Hematopoietic multipotent progenitor cell treated with erythropoietin and hydrocortisone succinate and interleukin-3 and kit ligand, for 17 days (in vitro differentiated cells): ENCODE measurements at regions not wholly inside any gene's neighbourhood (a gene's known extent, or its start where the extent isn't known, plus 50 kb on each side); places are given as distances from the start of the nearest gene placed in this dataset.

ENCODE experiments used
- DNase-seq: peaks from one replicate; pipeline ENCODE4 v3.0.0-alpha.2; 2015; ENCODE audit warnings: low spot score

DNA sequence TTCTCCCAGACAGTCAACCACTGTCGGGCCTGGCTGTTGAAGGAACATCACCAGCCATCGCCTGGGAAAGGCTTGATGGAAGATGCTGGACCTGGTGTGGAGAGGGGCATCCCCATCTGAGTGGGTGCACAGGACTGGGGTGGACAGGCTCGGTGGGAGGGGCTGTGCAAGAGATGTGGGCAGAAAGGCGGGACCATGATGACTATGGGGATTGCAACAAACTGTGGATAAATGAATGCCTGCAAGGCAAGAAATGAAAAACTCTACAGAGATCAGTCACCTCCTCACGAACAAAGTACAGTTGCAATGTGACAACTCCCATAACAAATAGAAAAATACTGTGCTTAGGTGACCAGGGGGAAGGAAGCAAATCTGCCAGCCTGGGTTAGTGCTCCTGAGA lies 171.9 kb upstream of the GPR12 start:
- DNase-seq = no peak

DNA sequence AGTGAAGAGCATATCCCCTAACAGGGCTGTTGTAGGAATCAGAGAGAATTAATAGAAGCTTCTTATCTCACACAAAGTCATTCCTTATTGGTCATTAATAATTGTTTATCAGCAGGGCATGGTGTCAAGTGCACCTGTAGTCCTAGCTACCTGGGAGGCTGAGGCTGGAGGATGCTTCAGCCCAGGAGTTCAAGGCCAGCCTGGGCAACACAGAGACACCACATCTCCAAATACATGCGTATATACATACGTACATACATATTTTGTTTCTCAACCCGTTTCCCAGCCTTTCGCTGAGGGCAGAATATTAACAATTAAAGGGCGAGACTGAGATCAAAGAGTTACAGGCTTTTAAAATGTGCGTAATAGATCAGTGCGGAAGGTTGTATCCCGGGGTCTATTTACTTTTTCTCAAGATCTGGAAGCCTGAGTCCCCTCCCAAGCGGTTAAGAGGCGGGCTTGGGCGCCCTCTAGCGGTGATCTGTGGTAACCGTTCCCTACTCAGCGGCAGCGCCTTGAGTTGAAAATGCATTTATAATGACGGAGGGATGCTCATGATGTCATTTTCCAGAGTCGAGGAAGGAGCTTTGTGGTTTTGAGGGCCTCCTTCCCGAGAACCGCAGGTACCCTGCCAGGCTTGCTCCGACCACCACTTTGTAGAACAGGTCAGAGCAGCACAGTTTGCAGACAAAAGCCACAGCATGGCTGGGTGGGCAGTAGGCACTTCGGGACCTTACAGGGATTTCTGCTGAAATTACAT lies 169.6 kb upstream of the GPR12 start:
- DNase-seq = peak; percentile 76

DNA sequence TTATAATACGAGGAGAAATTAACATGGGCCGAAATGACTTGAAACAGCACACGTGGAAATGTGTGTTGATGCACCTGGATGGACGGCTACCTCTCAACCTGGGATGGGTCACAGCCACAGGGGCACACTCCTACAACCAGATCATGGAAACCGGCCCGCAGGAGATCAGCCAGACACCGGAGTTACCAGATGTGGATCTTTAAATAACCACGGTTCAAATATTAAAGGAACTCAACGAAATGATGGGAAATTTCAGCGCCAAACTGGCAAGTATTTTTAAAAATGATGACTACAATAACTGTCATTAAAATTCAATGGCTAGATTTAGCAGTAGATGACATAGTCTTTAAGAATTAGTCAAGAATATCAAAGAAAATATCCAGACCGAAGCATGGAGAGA lies 166.9 kb upstream of the GPR12 start:
- no peak for DNase-seq

DNA sequence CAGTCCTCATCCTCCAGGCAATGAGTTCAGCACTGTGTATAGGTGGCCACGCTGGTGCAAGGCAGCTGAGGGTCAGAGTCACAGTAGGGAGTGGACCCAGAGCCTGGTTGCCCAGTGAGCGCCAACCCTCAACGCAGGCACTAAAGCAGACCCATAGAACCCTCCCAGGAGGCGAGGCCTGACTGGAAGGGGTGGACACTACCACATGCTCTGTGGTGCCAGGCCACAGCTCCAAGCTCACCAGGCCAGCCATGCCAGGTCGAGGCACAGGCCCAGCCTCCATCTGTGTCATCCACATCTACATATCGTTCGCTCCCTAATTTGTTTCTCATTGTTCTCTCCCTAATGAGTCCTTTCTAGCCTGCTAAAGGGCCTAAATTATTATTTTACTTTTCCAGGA lies 165.8 kb upstream of the GPR12 start:
- no peak for DNase-seq

DNA sequence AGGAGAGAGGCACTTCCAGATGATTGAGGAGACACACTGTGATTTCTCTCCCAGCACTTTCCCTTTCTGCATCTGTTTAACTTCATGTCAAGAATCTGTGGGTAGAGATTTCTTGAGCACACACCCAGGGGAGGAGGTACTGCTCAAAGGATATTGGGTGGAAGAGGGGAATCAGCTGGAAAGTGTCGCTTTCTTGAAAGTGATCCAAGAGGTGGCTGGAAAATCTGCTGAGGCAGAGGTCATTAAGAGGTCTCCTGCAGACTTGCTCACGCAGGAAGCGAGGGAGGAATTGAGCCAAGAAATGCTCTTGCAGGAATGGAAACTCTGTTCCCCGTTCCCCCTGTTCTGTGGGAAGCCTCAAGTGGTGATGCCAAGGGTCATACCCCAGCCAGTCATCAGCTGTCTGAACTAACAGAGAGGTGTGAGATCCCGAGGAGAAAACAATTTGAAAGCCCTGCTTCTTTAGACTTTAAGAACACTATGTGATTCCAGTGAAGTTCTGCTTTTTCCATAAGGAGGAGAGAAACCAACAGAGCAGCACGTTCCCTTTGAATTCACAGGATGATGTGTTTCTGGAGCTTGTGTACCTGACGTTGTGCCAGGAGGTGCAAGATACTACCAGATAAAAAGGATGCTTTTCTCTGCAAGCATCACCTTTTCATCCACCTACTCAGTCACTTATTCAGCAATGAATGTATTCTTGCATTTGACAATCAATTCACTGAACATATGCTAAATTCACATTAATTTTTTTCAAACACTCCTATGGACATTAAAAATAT lies 163.4 kb upstream of the GPR12 start:
- DNase-seq = no peak

DNA sequence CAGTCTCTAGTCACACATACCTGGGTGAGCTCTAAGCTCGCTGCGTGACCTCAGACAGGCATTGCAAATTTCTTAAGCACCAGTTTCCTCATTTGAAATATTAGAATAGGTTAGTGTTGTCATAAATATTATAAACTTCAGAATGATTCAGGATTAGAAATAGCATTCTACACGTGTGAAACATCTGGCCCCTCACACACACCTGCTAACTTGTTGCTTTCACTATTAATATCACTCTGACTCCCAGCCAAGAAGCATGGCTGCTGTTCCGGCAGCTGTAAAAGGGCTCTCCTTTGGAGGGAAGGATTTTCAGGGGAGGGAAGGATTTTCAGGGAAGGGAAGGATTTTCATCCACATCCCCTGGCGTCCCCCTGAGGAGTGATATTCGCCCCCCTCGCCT lies 161.3 kb upstream of the GPR12 start:
- no peak for DNase-seq

DNA sequence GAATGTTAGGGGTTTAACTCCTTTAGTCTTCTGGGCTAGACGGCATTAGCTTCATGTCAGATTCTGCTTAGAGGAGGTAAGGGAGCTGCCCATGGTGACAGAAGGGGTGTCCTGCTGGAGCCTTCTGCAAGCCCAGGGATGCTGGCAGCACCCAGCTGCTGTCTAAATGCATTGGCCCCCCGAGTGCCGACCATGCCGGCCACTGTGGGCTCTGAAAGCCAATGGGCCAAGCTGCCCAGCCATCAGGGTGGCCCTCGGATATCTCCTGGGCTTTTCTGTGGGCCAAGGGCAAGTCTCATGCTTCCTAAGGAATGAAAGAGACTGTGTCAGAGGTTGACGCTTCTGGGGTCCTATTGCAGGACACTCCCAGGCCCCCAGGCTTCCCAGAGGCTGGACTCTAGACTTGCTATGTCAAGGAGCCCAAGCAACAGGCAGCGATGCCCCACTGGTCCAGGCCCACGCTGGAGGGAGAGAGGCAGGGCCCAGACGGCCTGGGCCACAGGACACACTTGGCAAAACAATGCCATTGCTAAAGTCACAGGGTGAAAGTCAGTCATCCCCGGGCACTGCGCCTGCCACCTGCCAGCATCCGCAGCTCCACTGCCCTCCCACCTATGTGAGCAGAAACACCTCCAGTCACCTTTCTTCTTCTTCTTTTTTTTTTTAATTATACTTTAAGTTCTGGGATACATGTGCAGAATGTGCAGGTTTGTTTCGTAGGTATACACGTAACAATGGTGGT lies 160.2 kb upstream of the GPR12 start:
- no peak for DNase-seq

- DNase-seq = no peak
Observed at GRCh38 chr13:26919732-26920131, 159.1 kb upstream of the GPR12 start.

DNA sequence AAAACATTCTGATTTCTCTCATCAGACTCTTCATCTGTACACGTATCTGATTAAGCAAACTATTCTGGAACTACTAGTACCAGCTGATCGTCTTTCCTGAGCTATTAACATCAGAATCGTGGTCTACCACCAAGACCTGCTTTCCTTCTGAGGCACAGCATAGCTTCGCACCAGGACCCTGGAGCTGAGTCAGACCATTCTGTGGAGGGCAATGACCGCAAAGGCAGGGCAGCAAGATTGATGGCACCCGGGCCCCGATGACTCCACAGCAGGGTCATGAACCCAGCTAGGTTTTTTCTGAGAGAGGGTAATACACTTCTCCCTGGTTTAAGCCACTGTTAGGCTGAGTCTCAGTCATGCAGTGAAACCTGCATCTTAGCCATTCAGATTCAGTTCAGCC lies 158.7 kb upstream of the GPR12 start:
- DNase-seq = no peak

GRCh38 chr13:26914624-26915023 lies 154.0 kb upstream of the GPR12 start:
- no peak for DNase-seq

DNA sequence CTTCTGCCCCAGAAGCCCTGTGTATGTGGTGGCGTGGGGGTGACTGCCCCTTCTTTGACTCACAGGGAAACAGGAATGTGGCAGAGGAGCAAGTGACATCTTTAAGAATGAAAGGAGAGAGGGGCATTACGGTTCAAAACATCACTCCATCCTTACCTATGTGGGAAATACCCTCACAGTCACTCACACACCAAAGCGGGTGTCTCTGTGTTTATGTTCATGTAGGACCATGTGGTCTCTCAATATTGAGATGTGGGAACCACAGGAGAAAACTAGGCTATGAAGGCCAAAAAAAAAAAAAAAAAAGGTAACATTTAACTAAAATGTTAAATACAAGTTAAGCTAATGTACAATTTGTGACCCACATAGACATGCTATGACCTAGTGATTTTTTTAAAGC lies 153.6 kb upstream of the GPR12 start:
- no peak for DNase-seq

DNA sequence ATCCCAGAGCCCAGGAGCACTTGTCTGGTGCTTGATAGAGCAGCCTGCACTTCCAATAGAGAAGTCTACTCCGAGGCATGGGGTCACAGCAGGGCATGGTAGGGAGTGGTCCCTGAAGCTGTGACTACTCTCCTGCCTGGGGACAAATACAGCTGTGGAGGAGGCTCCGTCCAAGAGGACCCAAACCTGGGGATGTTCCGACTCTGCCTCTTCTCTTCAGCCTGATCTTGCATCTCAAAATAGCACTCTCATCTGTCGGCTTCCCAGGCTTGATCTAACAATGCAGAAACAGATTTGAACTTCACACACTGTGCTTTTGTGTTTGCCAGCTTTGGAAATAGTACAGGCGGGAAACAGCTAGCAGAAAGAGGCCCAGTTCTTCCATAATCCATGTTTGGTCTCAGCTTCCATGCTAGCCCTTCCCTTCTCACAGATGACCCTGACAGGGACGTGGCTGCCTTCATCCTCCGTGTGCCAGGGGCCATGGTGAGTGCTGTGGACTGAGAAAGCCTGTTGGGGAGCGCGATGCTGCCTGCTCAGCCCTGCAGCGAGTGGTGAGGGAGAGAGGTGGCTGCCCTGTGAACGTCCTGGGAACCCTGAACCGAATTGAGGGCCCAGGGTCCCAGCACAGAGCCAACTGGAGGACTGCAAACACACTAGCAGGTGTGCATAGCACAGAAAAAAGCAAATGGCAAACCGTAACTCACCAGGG lies 150.3 kb upstream of the GPR12 start:
- DNase-seq = no peak

GRCh38 chr13:26909477-26909876 lies 148.9 kb upstream of the GPR12 start:
- DNase-seq = no peak

DNA sequence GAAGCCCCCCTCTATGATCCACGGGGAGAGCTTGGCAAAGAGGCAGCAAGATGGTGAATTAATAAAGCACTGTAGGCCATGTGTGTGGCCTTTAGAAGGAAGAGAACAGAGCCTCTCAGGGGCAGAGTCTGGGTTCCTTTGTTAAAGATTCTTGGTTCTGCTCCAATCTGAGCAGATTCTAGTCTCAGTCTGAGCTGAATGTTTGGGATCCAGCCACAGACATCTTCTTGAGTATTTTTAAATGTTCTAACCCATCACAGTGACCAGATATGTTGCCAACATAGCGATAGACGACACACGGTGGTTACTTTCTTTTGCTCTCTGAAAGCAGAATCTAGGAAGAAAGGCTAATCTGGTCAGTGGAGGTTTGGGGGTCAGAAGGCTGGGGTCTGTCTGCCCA lies 147.5 kb upstream of the GPR12 start:
- no peak for DNase-seq

DNA sequence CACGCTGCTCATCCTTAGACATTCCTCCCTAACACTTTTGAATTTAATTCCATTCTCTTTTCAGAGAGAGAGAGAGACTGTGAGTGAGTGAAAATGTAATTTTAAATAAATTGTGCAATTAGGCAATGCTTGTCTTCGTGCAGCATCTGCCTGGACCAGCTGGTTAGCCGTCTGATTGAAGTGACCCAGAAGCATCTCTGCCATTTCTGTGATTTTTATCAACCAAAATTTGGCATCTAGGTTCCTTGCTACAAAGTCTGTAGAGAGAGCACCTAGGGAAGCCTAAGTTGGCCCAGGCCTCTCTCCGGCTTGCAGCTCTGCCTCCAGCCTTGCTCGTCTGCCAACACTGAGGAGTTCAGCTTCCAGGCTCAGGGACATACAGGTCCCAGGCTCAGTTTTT lies 138.6 kb upstream of the GPR12 start:
- no peak for DNase-seq

- DNase-seq = no peak
Observed at GRCh38 chr13:26897706-26898550, 137.3 kb upstream of the GPR12 start.

DNA sequence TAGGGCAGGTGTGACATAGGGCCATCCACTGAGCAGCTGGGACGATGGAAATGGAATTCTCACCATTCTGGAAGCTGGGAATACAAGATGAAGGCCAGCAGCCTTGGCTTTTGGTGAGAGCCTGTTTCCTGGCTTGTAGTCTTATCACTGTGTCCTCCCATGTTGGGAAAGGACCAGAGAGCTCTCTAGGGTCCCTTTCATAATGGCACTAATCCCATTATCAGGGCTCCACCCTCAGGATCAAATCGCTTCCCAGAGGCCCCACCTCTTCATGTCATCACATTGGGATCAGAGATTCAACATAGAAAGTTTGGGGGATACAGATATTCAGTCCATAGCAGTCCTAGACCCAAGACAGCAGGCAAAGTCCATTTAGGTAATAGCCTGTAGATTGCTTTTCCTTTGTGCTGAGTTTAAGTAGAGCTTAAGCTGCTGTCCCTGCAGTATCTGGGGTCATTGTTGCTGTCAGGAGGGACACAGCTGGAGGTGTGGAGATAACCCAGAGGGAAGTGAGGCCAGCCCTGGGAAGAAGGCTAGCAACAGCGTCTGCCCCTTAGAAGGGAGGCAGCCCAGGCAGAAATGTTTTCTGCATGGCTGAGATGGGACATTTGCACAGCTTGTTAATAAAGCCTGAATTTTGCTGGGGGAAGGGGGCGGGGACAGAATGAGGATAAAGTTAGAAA lies 136.5 kb upstream of the GPR12 start:
- no peak for DNase-seq

DNA sequence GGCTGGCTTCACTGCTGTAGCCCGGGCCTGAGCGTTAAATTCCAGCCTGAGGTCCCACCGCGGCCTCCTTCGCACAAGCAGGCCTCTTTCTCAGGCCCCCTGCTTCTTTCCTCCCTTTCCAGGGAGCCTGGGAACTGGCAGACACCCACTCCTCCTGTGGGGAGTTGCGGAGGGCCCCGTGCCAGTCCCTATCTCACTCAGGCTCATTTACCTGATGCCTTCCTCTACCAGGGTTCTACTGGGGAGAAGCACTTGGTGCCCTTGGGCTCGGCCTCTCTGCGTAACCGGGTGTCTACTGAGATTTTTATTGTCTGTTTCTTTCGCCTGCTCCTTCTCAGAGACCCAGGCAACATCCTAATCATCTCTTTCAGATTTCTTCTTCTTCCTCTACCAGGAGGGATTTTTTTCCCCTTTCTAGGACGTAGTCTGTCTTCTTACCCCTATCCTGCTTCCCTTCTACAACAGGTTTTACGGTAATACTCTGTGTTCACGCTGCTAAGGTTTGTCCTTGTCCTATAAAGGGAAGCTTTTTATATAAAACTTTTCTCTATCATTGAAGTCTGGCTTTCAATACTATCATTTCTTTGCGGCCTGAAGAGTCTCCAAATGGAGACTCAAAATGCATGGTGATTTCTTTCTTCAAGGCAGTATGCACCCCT lies 135.4 kb upstream of the GPR12 start:
- no peak for DNase-seq

DNA sequence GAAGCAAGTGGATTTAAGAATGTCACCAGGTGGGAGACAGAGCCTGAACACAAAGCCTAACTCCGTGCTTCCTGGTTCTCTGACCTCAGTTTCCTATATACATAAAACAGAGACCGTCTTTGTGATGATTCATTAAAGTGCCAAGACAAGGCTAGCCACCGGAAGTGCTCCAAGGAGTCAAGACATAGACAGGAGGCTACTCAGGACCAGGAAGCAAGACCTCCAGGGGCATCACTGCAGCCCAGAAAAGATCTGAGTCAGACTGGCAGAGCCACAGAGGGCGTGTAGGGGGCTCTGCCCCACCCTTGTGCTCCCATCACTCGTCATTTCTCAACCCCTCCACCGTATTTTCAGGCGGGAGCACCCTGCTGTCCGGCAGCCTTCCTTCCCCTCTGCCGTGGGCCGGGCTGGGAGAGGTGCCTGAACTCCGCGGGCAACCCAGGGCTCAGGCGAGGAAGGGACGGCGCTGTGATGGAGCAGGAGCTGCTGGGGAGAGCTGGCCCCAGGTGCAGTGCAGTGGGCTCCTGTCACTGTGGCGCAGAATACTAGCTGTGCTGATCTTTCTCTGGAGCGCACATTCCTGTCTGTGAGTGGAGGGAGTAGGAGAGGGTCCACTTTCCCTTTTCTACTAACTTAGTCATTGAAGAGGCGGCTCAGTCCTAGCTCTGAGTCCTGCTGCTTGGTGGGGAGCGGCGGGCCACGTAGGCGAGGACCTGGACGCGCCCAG lies 134.7 kb upstream of the GPR12 start:
- DNase-seq = no peak

GRCh38 chr13:26888632-26889031 lies 128.0 kb upstream of the GPR12 start:
- DNase-seq = no peak
